ENCODE measurements at regions not wholly inside any gene's neighbourhood (a gene's known extent, or its start where the extent isn't known, plus 50 kb on each side); places are given as distances from the start of the nearest gene placed in this dataset.

GRCh38 chr12:89966495-89967240 is 258.0 kb upstream of the ATP2B1 start:
- ChIA-PET CTCF (no interaction called here), POLR2A (no interaction called here)
- Histone ChIP-seq H3K4me3 (ENCODE audit: low read length) (no peak overlapping the region), H3K27ac (ENCODE audit: low read depth, low read length) (no peak overlapping the region), H3K27me3 (ENCODE audit: control insufficient read depth in 2 of 2, insufficient read depth in 2 of 2, low read length in 2 of 2) (no peaks in the 10 kb centered on the region), H3K9me3 (ENCODE audit: control insufficient read depth in 2 of 3, low read length in 3 of 3) (no peaks in the 10 kb centered on the region), H3K36me3 (ENCODE audit: control insufficient read depth in 2 of 3, insufficient read depth in 3 of 3, low read length in 3 of 3) (no peaks in the 10 kb centered on the region), H3K4me1 (ENCODE audit: control insufficient read depth in 2 of 2, insufficient read depth in 2 of 2, low read length in 2 of 2) (no peaks in the 10 kb centered on the region)
- Mint-ChIP-seq H3K27ac (no peak overlapping the region), H3K4me1 (peaks cover 0 to 15% (median 7%) of the 10 kb centered on the region in 7 donors), H3K36me3 (peaks cover 0 to 5% (median 0%) of the 10 kb centered on the region in 5 donors), H3K4me3 (no peak overlapping the region), H3K9me3 (peaks cover 0 to 4% (median 0%) of the 10 kb centered on the region in 11 donors), H3K27me3 (peaks cover 0 to 19% (median 4%) of the 10 kb centered on the region in 5 donors)
- intact Hi-C loops (cut with micrococcal nuclease) = no loop called here
- ATAC-seq (no peak), DNase-seq (no peak)

- peaks cover 0 to 5% (median 0%) of the 10 kb centered on the region in 5 donors for H3K36me3 Mint-ChIP-seq
- H3K9me3 ChIP-seq (ENCODE audit: control insufficient read depth in 2 of 3, low read length in 3 of 3) = no peaks in the 10 kb centered on the region
- DNase-seq = no peak
- no peak for ATAC-seq
- H3K4me1 ChIP-seq (ENCODE audit: control insufficient read depth in 2 of 2, insufficient read depth in 2 of 2, low read length in 2 of 2) = no peaks in the 10 kb centered on the region
- peaks cover 0 to 10% (median 4%) of the 10 kb centered on the region in 7 donors for H3K4me1 Mint-ChIP-seq
- no peak overlapping the region for H3K4me3 Mint-ChIP-seq
- H3K36me3 ChIP-seq (ENCODE audit: control insufficient read depth in 2 of 3, insufficient read depth in 3 of 3, low read length in 3 of 3) = no peaks in the 10 kb centered on the region
- peaks cover 0 to 4% (median 0%) of the 10 kb centered on the region in 11 donors for H3K9me3 Mint-ChIP-seq
- no peak overlapping the region for H3K27ac ChIP-seq (ENCODE audit: low read depth, low read length)
- H3K27ac Mint-ChIP-seq = no peak overlapping the region
- H3K27me3 Mint-ChIP-seq = peaks cover 0 to 25% (median 5%) of the 10 kb centered on the region in 5 donors
- ChIA-PET CTCF (no interaction called here), POLR2A (no interaction called here)
- no peaks in the 10 kb centered on the region for H3K27me3 ChIP-seq (ENCODE audit: control insufficient read depth in 2 of 2, insufficient read depth in 2 of 2, low read length in 2 of 2)
- H3K4me3 ChIP-seq (ENCODE audit: low read length) = no peak overlapping the region
- intact Hi-C loops (cut with micrococcal nuclease) = no loop called here
Measured at GRCh38 chr12:89965993-89966392, 257.4 kb upstream of the ATP2B1 start.

- ATAC-seq (no peak), DNase-seq (peak in 2 of 9 donors; percentile 8 to 14)
- Mint-ChIP-seq H3K4me3 (no peak overlapping the region), H3K9me3 (no peaks in the 10 kb centered on the region), H3K36me3 (no peaks in the 10 kb centered on the region), H3K27ac (no peak overlapping the region), H3K4me1 (peaks cover 0 to 10% (median 0%) of the 10 kb centered on the region in 7 donors), H3K27me3 (peaks cover 0 to 22% (median 0%) of the 10 kb centered on the region in 5 donors)
- ChIA-PET POLR2A (no interaction called here), CTCF (no interaction called here)
- Histone ChIP-seq H3K27ac (ENCODE audit: low read depth, low read length) (no peak overlapping the region), H3K4me3 (ENCODE audit: low read length) (no peak overlapping the region), H3K27me3 (ENCODE audit: control insufficient read depth in 2 of 2, insufficient read depth in 2 of 2, low read length in 2 of 2) (no peaks in the 10 kb centered on the region), H3K36me3 (ENCODE audit: control insufficient read depth in 2 of 3, insufficient read depth in 3 of 3, low read length in 3 of 3) (no peaks in the 10 kb centered on the region), H3K9me3 (ENCODE audit: control insufficient read depth in 2 of 3, low read length in 3 of 3) (no peaks in the 10 kb centered on the region), H3K4me1 (ENCODE audit: control insufficient read depth in 2 of 2, insufficient read depth in 2 of 2, low read length in 2 of 2) (no peaks in the 10 kb centered on the region)
- intact Hi-C loops (cut with micrococcal nuclease) = loop anchor here (1.0 to 2.0 kb wide), 2 partner anchors 419 to 420 kb away; no protein-coding TSS in a partner anchor
Measured at GRCh38 chr12:89962648-89963047, 254.0 kb upstream of the ATP2B1 start.

- H3K9me3 Mint-ChIP-seq = no peaks in the 10 kb centered on the region
- ChIA-PET CTCF (interaction anchor here (0.6 kb wide), 1 partner anchor 101 kb away, joined by 4 read pairs; no protein-coding TSS in a partner anchor), POLR2A (no interaction called here)
- H3K27me3 ChIP-seq (ENCODE audit: control insufficient read depth in 2 of 2, insufficient read depth in 2 of 2, low read length in 2 of 2) = no peaks in the 10 kb centered on the region
- intact Hi-C loops (cut with micrococcal nuclease) = no loop called here
- no peak overlapping the region for H3K4me3 Mint-ChIP-seq
- H3K4me3 ChIP-seq (ENCODE audit: low read length) = no peak overlapping the region
- no peaks in the 10 kb centered on the region for H3K36me3 Mint-ChIP-seq
- H3K4me1 ChIP-seq (ENCODE audit: control insufficient read depth in 2 of 2, insufficient read depth in 2 of 2, low read length in 2 of 2) = no peaks in the 10 kb centered on the region
- peak; percentile 31 for ATAC-seq
- no peak overlapping the region for H3K27ac ChIP-seq (ENCODE audit: low read depth, low read length)
- no peak for DNase-seq
- H3K27me3 Mint-ChIP-seq = peaks cover 0 to 24% (median 0%) of the 10 kb centered on the region in 5 donors
- H3K27ac Mint-ChIP-seq = peak overlapping the region in 1 of 9 donors; percentile 53
- H3K9me3 ChIP-seq (ENCODE audit: control insufficient read depth in 2 of 3, low read length in 3 of 3) = no peaks in the 10 kb centered on the region
- H3K36me3 ChIP-seq (ENCODE audit: control insufficient read depth in 2 of 3, insufficient read depth in 3 of 3, low read length in 3 of 3) = no peaks in the 10 kb centered on the region
- H3K4me1 Mint-ChIP-seq = peaks cover 0 to 10% (median 5%) of the 10 kb centered on the region in 7 donors
Measured at GRCh38 chr12:89960607-89961394, 252.2 kb upstream of the ATP2B1 start.

- peaks cover 0 to 24% (median 0%) of the 10 kb centered on the region in 5 donors for H3K27me3 Mint-ChIP-seq
- H3K27me3 ChIP-seq (ENCODE audit: control insufficient read depth in 2 of 2, insufficient read depth in 2 of 2, low read length in 2 of 2) = no peaks in the 10 kb centered on the region
- ChIA-PET POLR2A (no interaction called here), CTCF (interaction anchor here (0.6 to 0.7 kb wide), 2 partner anchors 100 to 377 kb away, joined by 4 to 7 read pairs; no protein-coding TSS in a partner anchor)
- intact Hi-C loops (cut with micrococcal nuclease) = no loop called here
- no peaks in the 10 kb centered on the region for H3K9me3 Mint-ChIP-seq
- ATAC-seq (peak; percentile 86), DNase-seq (peak in 1 of 9 donors; percentile 28)
- H3K36me3 Mint-ChIP-seq = no peaks in the 10 kb centered on the region
- no peaks in the 10 kb centered on the region for H3K9me3 ChIP-seq (ENCODE audit: control insufficient read depth in 2 of 3, low read length in 3 of 3)
- no peak overlapping the region for H3K4me3 ChIP-seq (ENCODE audit: low read length)
- no peak overlapping the region for H3K4me3 Mint-ChIP-seq
- no peaks in the 10 kb centered on the region for H3K36me3 ChIP-seq (ENCODE audit: control insufficient read depth in 2 of 3, insufficient read depth in 3 of 3, low read length in 3 of 3)
- no peak overlapping the region for H3K27ac Mint-ChIP-seq
- no peak overlapping the region for H3K27ac ChIP-seq (ENCODE audit: low read depth, low read length)
- H3K4me1 Mint-ChIP-seq = peaks cover 0 to 10% (median 5%) of the 10 kb centered on the region in 7 donors
- no peaks in the 10 kb centered on the region for H3K4me1 ChIP-seq (ENCODE audit: control insufficient read depth in 2 of 2, insufficient read depth in 2 of 2, low read length in 2 of 2)
Measured at GRCh38 chr12:89960011-89960507, 251.4 kb upstream of the ATP2B1 start.

- POLR2A ChIA-PET = no interaction called here
Measured at GRCh38 chr12:89959179-89959578, 250.5 kb upstream of the ATP2B1 start.

More at GRCh38 chr12:89959179-89959578, 250.5 kb upstream of the ATP2B1 start:
- Mint-ChIP-seq H3K36me3 (no peaks in the 10 kb centered on the region), H3K4me3 (no peak overlapping the region), H3K27ac (no peak overlapping the region), H3K27me3 (peaks cover 0 to 24% (median 0%) of the 10 kb centered on the region in 5 donors), H3K4me1 (peaks cover 0 to 10% (median 5%) of the 10 kb centered on the region in 7 donors), H3K9me3 (no peaks in the 10 kb centered on the region)
- no peak overlapping the region for H3K27ac ChIP-seq (ENCODE audit: low read depth, low read length)
- no peak overlapping the region for H3K4me3 ChIP-seq (ENCODE audit: low read length)
- no peaks in the 10 kb centered on the region for H3K9me3 ChIP-seq (ENCODE audit: control insufficient read depth in 2 of 3, low read length in 3 of 3)
- intact Hi-C loops (cut with micrococcal nuclease) = loop anchor here in 1 of 2 donors (10.0 kb wide), 1 partner anchor 924 kb away; no protein-coding TSS in a partner anchor
- no peak for ATAC-seq
- DNase-seq = no peak
- CTCF ChIA-PET = no interaction called here
- no peaks in the 10 kb centered on the region for H3K36me3 ChIP-seq (ENCODE audit: control insufficient read depth in 2 of 3, insufficient read depth in 3 of 3, low read length in 3 of 3)
- no peaks in the 10 kb centered on the region for H3K4me1 ChIP-seq (ENCODE audit: control insufficient read depth in 2 of 2, insufficient read depth in 2 of 2, low read length in 2 of 2)
- no peaks in the 10 kb centered on the region for H3K27me3 ChIP-seq (ENCODE audit: control insufficient read depth in 2 of 2, insufficient read depth in 2 of 2, low read length in 2 of 2)

Data from naive thymus-derived CD4-positive, alpha-beta T cell (primary cell).